ENCODE measurements at regions not wholly inside any gene's neighbourhood (a gene's known extent, or its start where the extent isn't known, plus 50 kb on each side); places are given as distances from the start of the nearest gene placed in this dataset.

- H3K36me3 Mint-ChIP-seq: no peaks in the 10 kb centered on the region
These were observed 1039.9 kb upstream of the USP15 start for GRCh38 chr12:61220337-61220736.

DNA sequence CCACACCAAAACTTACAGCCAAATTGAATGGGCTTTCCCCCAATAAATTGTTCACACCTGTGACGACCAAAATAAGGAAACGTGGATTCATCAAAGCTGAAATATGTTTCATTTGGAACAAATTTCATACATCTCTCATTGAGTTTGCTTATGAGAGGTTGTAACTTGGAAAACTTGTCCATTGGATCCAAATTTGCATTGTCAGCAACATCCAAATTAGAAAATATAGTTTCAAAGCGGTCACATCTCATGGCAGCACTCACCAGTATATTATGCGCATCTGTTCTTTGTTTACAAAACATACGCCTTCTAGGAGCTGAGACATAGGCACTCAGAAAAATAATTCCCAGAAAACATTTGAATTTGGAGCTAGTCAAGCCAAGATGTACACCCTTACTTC is 1028.2 kb upstream of the USP15 start:
- no peaks in the 10 kb centered on the region for H4K20me1 ChIP-seq (ENCODE audit: insufficient read depth, low read length)
- H3K4me3 ChIP-seq (replicated peaks in 1 of 3; ENCODE audit: low read depth in 2 of 3, low read length in 3 of 3): no peak overlapping the region
- peaks cover 4 to 23% of the 10 kb centered on the region in 2 donors for H3K9me3 ChIP-seq (replicated peaks in 1 of 2; ENCODE audit: control insufficient read depth in 1 of 2, insufficient read depth in 1 of 2, low read length in 2 of 2)
- H3K27ac ChIP-seq (ENCODE audit: low read depth in 1 of 2, low read length in 2 of 2): no peak overlapping the region
- no peaks in the 10 kb centered on the region for H3K79me2 ChIP-seq (ENCODE audit: insufficient read depth, low read length)
- no peak overlapping the region for H2AFZ ChIP-seq (ENCODE audit: insufficient read depth, low read depth, low read length, poor library complexity, severe bottlenecking)
- Mint-ChIP-seq H3K4me3 (no peak overlapping the region), H3K27ac (no peak overlapping the region), H3K4me1 (no peaks in the 10 kb centered on the region), H3K36me3 (no peaks in the 10 kb centered on the region), H3K9me3 (peaks cover 3 to 14% (median 6%) of the 10 kb centered on the region in 7 donors), H3K27me3 (ENCODE audit: low read depth in 3 of 3) (peaks cover 0 to 1% (median 0%) of the 10 kb centered on the region in 3 donors)
- no peak for DNase-seq
- H3K4me1 ChIP-seq (ENCODE audit: control insufficient read depth in 1 of 2, insufficient read depth in 2 of 2, low read length in 2 of 2): no peaks in the 10 kb centered on the region
- H3K27me3 ChIP-seq (ENCODE audit: control insufficient read depth in 2 of 2, insufficient read depth in 2 of 2, low read length in 2 of 2): no peaks in the 10 kb centered on the region
- H3K9ac ChIP-seq (ENCODE audit: insufficient read depth, low read length, poor library complexity, severe bottlenecking): no peak overlapping the region
- no peaks in the 10 kb centered on the region for H3K36me3 ChIP-seq (replicated peaks in 1 of 2; ENCODE audit: control insufficient read depth in 1 of 2, insufficient read depth in 2 of 2, low read length in 2 of 2)
- no CpG with 5 or more reads among the region's 5 CpGs for WGBS (ENCODE audit: insufficient coverage)
- TF ChIP-seq, protein P1, sequence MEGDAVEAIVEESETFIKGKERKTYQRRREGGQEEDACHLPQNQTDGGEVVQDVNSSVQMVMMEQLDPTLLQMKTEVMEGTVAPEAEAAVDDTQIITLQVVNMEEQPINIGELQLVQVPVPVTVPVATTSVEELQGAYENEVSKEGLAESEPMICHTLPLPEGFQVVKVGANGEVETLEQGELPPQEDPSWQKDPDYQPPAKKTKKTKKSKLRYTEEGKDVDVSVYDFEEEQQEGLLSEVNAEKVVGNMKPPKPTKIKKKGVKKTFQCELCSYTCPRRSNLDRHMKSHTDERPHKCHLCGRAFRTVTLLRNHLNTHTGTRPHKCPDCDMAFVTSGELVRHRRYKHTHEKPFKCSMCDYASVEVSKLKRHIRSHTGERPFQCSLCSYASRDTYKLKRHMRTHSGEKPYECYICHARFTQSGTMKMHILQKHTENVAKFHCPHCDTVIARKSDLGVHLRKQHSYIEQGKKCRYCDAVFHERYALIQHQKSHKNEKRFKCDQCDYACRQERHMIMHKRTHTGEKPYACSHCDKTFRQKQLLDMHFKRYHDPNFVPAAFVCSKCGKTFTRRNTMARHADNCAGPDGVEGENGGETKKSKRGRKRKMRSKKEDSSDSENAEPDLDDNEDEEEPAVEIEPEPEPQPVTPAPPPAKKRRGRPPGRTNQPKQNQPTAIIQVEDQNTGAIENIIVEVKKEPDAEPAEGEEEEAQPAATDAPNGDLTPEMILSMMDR (IDR thresholded peaks at IDR 0.05): no peak
- intact Hi-C loops (cut with micrococcal nuclease): no loop called here
- no peak overlapping the region for H3K4me2 ChIP-seq (replicated peaks; ENCODE audit: extremely low read depth, low read length, poor library complexity, severe bottlenecking)

More at GRCh38 chr12:61220337-61220736, 1039.9 kb upstream of the USP15 start:
- Mint-ChIP-seq H3K4me3 (no peak overlapping the region), H3K27me3 (ENCODE audit: low read depth in 3 of 3) (peaks cover 0 to 2% (median 0%) of the 10 kb centered on the region in 3 donors), H3K4me1 (no peaks in the 10 kb centered on the region), H3K9me3 (peaks cover 2 to 14% (median 5%) of the 10 kb centered on the region in 7 donors), H3K27ac (no peak overlapping the region)
- H3K4me3 ChIP-seq (replicated peaks in 1 of 3; ENCODE audit: low read depth in 2 of 3, low read length in 3 of 3): no peak overlapping the region
- H3K9me3 ChIP-seq (replicated peaks in 1 of 2; ENCODE audit: control insufficient read depth in 1 of 2, insufficient read depth in 1 of 2, low read length in 2 of 2): peaks cover 0 to 4% of the 10 kb centered on the region in 2 donors
- no peak overlapping the region for H3K27ac ChIP-seq (ENCODE audit: low read depth in 1 of 2, low read length in 2 of 2)
- no CpG with 5 or more reads among the region's 4 CpGs for WGBS (ENCODE audit: insufficient coverage)
- DNase-seq: no peak
- TF ChIP-seq, protein P1 (IDR thresholded peaks at IDR 0.05): no peak
- intact Hi-C loops (cut with micrococcal nuclease): no loop called here
- no peaks in the 10 kb centered on the region for H3K36me3 ChIP-seq (replicated peaks in 1 of 2; ENCODE audit: control insufficient read depth in 1 of 2, insufficient read depth in 2 of 2, low read length in 2 of 2)
- H2AFZ ChIP-seq (ENCODE audit: insufficient read depth, low read depth, low read length, poor library complexity, severe bottlenecking): no peak overlapping the region
- no peaks in the 10 kb centered on the region for H3K4me1 ChIP-seq (ENCODE audit: control insufficient read depth in 1 of 2, insufficient read depth in 2 of 2, low read length in 2 of 2)
- no peak overlapping the region for H3K4me2 ChIP-seq (replicated peaks; ENCODE audit: extremely low read depth, low read length, poor library complexity, severe bottlenecking)
- no peaks in the 10 kb centered on the region for H3K27me3 ChIP-seq (ENCODE audit: control insufficient read depth in 2 of 2, insufficient read depth in 2 of 2, low read length in 2 of 2)
- H4K20me1 ChIP-seq (ENCODE audit: insufficient read depth, low read length): no peaks in the 10 kb centered on the region
- H3K9ac ChIP-seq (ENCODE audit: insufficient read depth, low read length, poor library complexity, severe bottlenecking): no peak overlapping the region
- no peaks in the 10 kb centered on the region for H3K79me2 ChIP-seq (ENCODE audit: insufficient read depth, low read length)

Data from CD14-positive monocyte (primary cell).